HFFc6 (cell line): ENCODE measurements at regions not wholly inside any gene's neighbourhood (a gene's known extent, or its start where the extent isn't known, plus 50 kb on each side); places are given as distances from the start of the nearest gene placed in this dataset.

Experiments used
- DNase-seq: peaks from one replicate; pipeline ENCODE4 v3.0.0-alpha.2; 2018
- H3K27ac Mint-ChIP-seq: 2 replicates; pipeline ENCODE4 v1.8.0; 2020; ENCODE audit warnings: mild to moderate bottlenecking, mixed read lengths
- H3K27me3 Mint-ChIP-seq: 2 replicates; pipeline ENCODE4 v1.8.0; 2021; ENCODE audit warnings: mild to moderate bottlenecking, moderate library complexity, mixed read lengths; ENCODE audit not compliant: insufficient read depth
- H3K36me3 Mint-ChIP-seq: 2 replicates; pipeline ENCODE4 v1.8.0; 2021; ENCODE audit warnings: low read depth, mixed read lengths
- H3K4me1 Mint-ChIP-seq: 2 replicates; pipeline ENCODE4 v1.8.0; 2020; ENCODE audit warnings: low read depth, mixed read lengths
- H3K4me3 Mint-ChIP-seq: 2 replicates; pipeline ENCODE4 v1.8.0; 2020; ENCODE audit warnings: mild to moderate bottlenecking, moderate library complexity, mixed read lengths
- H3K9me3 Mint-ChIP-seq: 2 replicates; pipeline ENCODE4 v1.8.0; 2020; ENCODE audit warnings: mild to moderate bottlenecking, mixed read lengths
- CTCF ChIP-seq: fragments of 200-600 bp; sonication (generic); IDR thresholded peaks from 2 replicates; pipeline ENCODE4 v1.5.0; 2021; ENCODE audit warnings: antibody characterized with exemption, mild to moderate bottlenecking

- Mint-ChIP-seq H3K36me3 (peaks cover 11% of the 10 kb centered on the region; the same call in 1 of the 2 replicates), H3K4me1 (no peaks in the 10 kb centered on the region), H3K27ac (no peak overlapping the region), H3K4me3 (no peak overlapping the region), H3K9me3 (peaks cover 78% of the 10 kb centered on the region), H3K27me3 (no peaks in the 10 kb centered on the region; the same call in none of the 2 replicates)
- no peak for TF ChIP-seq CTCF
- no peak for DNase-seq
Measured at GRCh38 chr22:34969001-34969790, 96.8 kb upstream of the ISX start.

GRCh38 chr22:34971456-34971855, 94.5 kb upstream of the ISX start:
- no peak overlapping the region for H3K27ac Mint-ChIP-seq
- no peak overlapping the region for H3K4me3 Mint-ChIP-seq
- H3K9me3 Mint-ChIP-seq: peaks cover 85% of the 10 kb centered on the region
- no peak for DNase-seq
- no peaks in the 10 kb centered on the region for H3K4me1 Mint-ChIP-seq
- H3K36me3 Mint-ChIP-seq: peaks cover 9% of the 10 kb centered on the region; the same call in 1 of the 2 replicates
- no peaks in the 10 kb centered on the region; the same call in none of the 2 replicates for H3K27me3 Mint-ChIP-seq
- no peak for TF ChIP-seq CTCF

GRCh38 chr22:34972191-34972897, 93.6 kb upstream of the ISX start:
- TF ChIP-seq CTCF: no peak
- H3K27me3 Mint-ChIP-seq: no peaks in the 10 kb centered on the region; the same call in 1 of the 2 replicates
- no peak overlapping the region for H3K4me3 Mint-ChIP-seq
- peaks cover 82% of the 10 kb centered on the region for H3K9me3 Mint-ChIP-seq
- peaks cover 8% of the 10 kb centered on the region; the same call in 1 of the 2 replicates for H3K36me3 Mint-ChIP-seq
- no peak for DNase-seq
- H3K27ac Mint-ChIP-seq: no peak overlapping the region
- no peaks in the 10 kb centered on the region for H3K4me1 Mint-ChIP-seq

GRCh38 chr22:34973016-34973415, 92.9 kb upstream of the ISX start:
- H3K4me1 Mint-ChIP-seq: no peaks in the 10 kb centered on the region
- peaks cover 8% of the 10 kb centered on the region; the same call in 1 of the 2 replicates for H3K36me3 Mint-ChIP-seq
- H3K4me3 Mint-ChIP-seq: no peak overlapping the region
- no peaks in the 10 kb centered on the region for H3K27me3 Mint-ChIP-seq
- DNase-seq: no peak
- peaks cover 82% of the 10 kb centered on the region for H3K9me3 Mint-ChIP-seq
- no peak for TF ChIP-seq CTCF
- H3K27ac Mint-ChIP-seq: no peak overlapping the region

GRCh38 chr22:34973926-34974325, 92.0 kb upstream of the ISX start:
- no peak for DNase-seq
- H3K9me3 Mint-ChIP-seq: peaks cover 81% of the 10 kb centered on the region
- H3K27ac Mint-ChIP-seq: no peak overlapping the region
- TF ChIP-seq CTCF: no peak
- H3K36me3 Mint-ChIP-seq: peaks cover 7% of the 10 kb centered on the region; the same call in 1 of the 2 replicates
- no peak overlapping the region for H3K4me3 Mint-ChIP-seq
- H3K27me3 Mint-ChIP-seq: no peaks in the 10 kb centered on the region
- no peaks in the 10 kb centered on the region for H3K4me1 Mint-ChIP-seq
